Islet precursor cell (in vitro differentiated cells): ENCODE measurements at regions not wholly inside any gene's neighbourhood (a gene's known extent, or its start where the extent isn't known, plus 50 kb on each side); places are given as distances from the start of the nearest gene placed in this dataset.

Experiments used
- DNase-seq: peaks from one replicate; pipeline ENCODE4 v3.0.0-alpha.2; 2018

GRCh38 chr4:138078751-138079520 lies 163.2 kb downstream of the SLC7A11 start:
- DNase-seq: no peak

DNA sequence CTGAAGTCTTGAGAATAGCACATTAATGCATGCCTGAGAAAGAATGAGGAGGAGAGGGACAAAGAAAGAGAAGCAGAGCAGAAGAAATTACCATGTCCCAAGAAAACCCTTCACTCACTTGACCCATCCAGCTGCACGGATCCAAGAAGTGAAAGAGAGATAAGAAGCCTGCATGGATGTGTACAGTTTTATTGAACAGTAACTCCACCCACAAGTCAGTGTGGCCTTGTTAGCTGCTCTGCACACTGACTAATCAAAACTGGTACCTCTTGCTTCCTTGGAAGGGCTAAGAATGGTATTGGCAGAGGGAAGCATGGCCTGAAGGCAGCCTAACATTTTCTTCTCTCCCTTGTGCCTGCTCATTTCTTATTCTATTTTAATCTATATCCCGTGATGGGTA lies 163.9 kb downstream of the SLC7A11 start:
- no peak for DNase-seq

- DNase-seq: no peak
Observed at GRCh38 chr4:138076561-138076960, 165.6 kb downstream of the SLC7A11 start.

GRCh38 chr4:138070816-138071215 lies 171.3 kb downstream of the SLC7A11 start:
- no peak for DNase-seq

DNA sequence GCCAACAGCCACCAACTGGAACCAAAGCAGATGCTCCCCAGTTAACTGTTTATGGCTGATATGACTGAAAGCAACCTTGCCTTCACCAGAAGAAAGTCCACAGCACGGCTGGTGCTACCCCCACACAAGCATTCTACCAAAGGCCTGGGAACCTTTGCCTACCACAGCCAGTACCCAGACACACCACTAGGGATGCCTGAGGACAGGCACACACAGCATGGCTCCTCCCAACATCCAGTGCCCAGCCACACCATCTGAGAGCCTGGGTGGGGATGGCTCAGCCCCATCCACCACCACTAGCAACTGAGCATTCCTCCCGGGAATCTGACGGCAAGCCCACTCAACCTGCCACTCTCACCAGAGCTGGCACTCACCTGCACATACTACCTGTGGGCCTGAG lies 178.6 kb downstream of the SLC7A11 start:
- DNase-seq: no peak

GRCh38 chr4:138062929-138063328 lies 179.2 kb downstream of the SLC7A11 start:
- DNase-seq: peak; percentile 64

DNA sequence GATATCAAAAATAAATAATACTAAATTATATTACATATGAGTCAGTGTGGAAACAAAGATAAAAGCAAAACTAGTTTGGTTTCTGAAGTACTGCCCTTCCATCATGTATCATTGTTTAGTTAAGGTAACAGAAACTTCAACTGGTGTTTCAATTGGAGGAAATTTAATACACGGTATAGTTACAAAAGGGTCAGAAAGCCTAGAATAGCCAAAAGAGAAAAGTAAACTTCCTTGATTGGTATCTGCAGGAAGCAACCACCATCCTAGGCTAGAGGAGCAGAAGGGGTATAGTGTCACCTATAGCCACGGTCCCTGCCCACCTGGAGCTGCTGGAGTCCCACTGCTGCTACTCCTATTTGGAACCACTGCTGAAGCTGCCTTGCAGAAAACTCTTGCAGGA lies 185.6 kb downstream of the SLC7A11 start:
- no peak for DNase-seq

GRCh38 chr4:138055890-138056289 lies 186.3 kb downstream of the SLC7A11 start:
- no peak for DNase-seq

GRCh38 chr4:138053641-138054301 lies 188.4 kb downstream of the SLC7A11 start:
- peak; percentile 70 for DNase-seq

DNA sequence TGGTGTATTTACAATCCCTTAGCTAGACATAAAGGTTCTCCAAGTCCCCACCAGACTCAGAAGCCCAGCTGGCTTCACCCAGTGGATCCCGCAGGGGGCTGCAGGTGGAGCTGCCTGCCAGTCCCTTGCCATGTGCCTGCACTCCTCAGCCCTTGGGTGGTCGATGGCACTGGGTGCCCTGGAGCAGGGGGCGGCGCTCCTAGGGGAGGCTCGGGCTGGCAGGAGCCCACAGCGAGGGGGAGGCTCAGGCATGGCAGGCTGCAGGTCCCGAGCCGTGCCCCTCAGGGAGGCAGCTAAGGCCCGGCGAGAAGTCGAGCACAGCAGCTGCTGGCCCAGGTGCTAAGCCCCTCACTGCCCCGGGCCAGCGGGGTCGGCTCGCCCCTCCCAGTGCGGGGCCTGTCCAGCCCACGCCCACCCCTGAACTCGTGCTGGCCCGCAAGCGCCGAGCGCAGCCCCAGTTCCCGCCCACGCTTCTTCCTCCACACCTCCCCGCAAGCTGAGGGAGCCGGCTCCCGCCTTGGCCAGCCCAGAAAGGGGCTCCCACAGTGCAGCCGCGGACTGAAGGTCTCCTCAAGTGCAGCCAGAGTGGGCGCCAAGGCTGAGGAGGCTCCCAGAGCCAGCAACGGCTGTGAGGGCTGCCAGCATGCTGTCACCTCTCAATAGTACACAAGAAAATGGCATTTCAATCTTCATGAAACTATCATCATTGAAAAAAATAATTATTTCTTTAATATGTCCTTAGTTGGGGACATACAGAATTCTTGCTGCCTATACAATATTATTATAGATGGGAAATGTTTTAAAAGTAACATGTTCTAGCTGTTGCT lies 189.1 kb downstream of the SLC7A11 start:
- DNase-seq: no peak

DNA sequence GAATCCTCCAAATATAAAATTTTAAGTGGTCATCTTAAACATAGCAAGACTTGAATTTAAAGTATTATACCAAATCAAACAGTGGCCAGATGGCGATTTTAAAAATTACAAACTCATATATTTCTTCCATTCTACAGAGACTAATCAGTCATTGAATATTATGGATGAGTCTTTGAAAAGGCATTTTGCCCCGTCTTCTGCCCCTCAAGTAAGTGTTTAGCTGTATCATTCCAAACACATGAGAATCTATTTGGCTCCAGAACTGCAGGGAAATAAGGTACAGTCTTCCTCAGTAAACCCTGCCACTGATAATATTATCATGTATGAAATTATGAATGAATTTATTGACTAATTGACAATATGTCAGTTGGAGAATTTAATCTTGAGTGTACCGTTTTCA lies 191.0 kb downstream of the SLC7A11 start:
- no peak for DNase-seq

GRCh38 chr4:138050601-138051000 lies 191.5 kb downstream of the SLC7A11 start:
- no peak for DNase-seq

- DNase-seq: no peak
Observed at GRCh38 chr4:138049355-138049754, 192.8 kb downstream of the SLC7A11 start.

DNA sequence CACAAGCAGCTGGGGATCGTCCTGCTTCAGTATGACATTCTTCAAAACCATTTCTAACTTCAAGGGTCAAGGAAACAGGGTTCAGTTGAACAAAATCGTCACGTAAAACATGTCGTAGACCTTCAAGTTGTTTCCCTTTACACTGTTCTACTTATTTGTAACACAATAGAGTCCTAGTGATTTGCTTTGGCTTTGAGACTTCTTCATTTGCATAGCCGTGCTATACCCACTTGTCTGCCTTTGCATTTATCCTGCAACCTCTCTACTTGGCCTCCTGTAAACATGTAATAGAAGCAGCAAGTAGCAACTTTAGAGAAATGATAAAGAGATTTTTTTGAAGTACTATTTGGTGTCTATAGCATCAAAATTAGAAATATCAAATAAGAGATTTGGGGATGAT lies 194.9 kb downstream of the SLC7A11 start:
- no peak for DNase-seq

DNA sequence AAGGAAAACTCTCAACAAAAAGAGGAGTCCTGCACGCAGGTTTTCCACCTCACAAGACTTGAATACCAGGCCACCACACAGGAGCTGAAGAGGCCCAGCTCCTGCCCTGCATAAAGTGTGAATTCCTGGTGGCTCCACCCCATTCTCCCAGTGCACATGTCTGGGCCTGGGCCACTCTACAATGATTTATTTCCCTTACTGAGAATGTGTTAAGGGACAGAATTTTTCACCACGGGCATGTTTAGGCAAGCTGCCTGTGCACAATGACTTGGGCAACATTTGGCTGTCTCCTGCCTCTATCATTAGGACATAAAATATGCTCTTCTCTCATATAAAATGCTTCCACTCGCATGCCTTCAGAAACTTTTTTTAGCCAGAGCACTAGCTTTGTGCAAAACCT lies 197.1 kb downstream of the SLC7A11 start:
- DNase-seq: no peak

DNA sequence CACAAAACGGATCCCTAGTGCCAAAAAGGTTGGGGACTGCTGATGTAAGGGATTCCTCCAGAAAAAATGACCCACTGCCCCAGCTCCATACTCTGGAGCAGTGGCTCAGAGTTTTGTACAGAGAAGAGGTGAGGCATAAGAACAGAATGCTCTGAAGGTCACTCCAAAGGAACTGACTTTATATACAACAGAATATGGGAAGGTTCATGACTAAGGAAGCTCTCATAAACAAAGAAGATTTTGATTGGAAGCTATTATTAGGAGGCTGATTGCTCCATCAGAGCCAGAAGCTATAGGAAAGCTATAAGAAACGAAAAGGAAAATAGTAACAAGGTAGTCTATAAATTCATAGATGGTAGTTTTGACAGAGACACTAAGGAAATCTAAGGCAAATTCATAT lies 203.1 kb downstream of the SLC7A11 start:
- DNase-seq: no peak

- DNase-seq: no peak
Observed at GRCh38 chr4:138037696-138038095, 204.5 kb downstream of the SLC7A11 start.

DNA sequence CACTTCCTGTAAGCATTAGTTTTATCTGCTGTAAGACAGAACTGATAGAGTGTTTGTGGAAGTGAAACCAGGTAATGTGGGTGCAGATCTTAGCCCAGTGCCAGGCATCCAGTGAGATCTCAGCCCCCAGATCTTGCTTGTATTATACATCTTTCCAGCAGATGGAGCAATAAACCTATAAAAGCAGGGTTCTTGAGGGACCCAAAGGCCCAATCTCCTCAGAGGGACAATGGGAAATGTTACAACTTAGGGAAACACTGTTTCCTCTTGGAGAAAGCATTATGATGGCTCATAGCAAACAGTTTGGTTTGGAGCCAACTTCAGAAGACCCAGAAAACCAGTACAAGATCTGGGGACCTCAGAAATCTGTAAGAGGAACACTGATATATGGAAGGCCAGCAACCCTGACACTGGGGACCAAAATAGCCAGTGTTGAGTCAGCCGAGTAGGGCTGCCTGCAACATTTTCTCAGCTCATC lies 206.3 kb downstream of the SLC7A11 start:
- peak; percentile 52 for DNase-seq

- DNase-seq: no peak
Observed at GRCh38 chr4:138034871-138035270, 207.3 kb downstream of the SLC7A11 start.

DNA sequence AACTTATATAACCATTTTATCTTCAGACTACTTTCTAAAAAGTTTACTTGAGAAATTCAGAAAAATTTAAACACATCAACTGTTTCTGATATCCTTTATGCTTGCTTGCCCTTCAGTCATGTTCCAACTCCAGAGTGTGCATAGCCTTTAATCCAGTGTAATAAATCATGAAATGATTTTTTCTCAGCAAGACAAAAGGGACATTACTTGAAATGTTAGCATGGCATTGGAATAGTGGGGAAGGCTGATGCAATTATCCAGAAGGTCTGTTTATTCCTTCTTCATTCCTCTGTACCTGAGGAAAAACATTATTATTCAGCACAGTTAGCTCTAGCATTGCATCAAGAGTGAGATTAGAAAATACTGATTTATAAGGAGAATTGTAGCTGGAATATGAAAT lies 209.9 kb downstream of the SLC7A11 start:
- no peak for DNase-seq

- no peak for DNase-seq
Observed at GRCh38 chr4:138030375-138030774, 211.8 kb downstream of the SLC7A11 start.

DNA sequence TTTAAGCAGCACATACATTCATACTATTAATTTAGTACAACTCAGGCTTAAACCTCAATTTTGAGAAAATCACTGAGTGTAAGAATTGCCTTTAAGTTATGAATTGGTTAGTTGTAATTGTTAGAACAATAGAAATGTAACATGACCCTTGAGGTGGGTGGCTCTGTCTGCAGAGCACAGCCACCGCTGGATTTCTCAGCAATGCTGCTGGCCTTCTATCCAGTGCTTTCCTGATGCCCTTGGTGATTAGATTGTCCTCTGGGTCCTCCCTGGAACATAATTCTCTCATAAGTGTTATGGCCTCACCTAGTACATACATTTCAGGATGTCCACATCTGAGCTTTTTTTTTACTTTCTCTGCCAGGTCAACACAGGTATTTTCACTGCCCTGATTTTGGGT lies 213.2 kb downstream of the SLC7A11 start:
- no peak for DNase-seq

GRCh38 chr4:138021139-138021830 lies 220.9 kb downstream of the SLC7A11 start:
- no peak for DNase-seq
